WTC11 (cell line): ENCODE measurements at regions not wholly inside any gene's neighbourhood (a gene's known extent, or its start where the extent isn't known, plus 50 kb on each side); places are given as distances from the start of the nearest gene placed in this dataset.

Experiments
- CTCF ChIP-seq: fragments of 200-600 bp; IDR thresholded peaks from 2 replicates; pipeline ENCODE4 v1.8.0; 2022; ENCODE audit warnings: antibody characterized with exemption
- FOXP4 ChIP-seq: sonication (generic); formaldehyde crosslinking; IDR thresholded peaks from 2 replicates; pipeline ENCODE4 v1.8.0; 2022; ENCODE audit warnings: mild to moderate bottlenecking, missing genetic modification reagents
- GTF2I ChIP-seq: fragments of 250-450 bp; sonication (Bioruptor Pico); conservative IDR thresholded peaks from 2 replicates; pipeline ENCODE4 v1.4.0; 2021; ENCODE audit warnings: mild to moderate bottlenecking
- MAX ChIP-seq: sonication (generic); formaldehyde crosslinking; IDR thresholded peaks from 2 replicates; pipeline ENCODE4 v1.8.0; 2022; ENCODE audit warnings: mild to moderate bottlenecking, missing genetic modification reagents
- NR1H2 ChIP-seq: sonication (generic); formaldehyde crosslinking; IDR thresholded peaks from 2 replicates; pipeline ENCODE4 v1.9.0; 2021; ENCODE audit warnings: mild to moderate bottlenecking, moderate library complexity, missing genetic modification reagents
- SMAD3 ChIP-seq: sonication (generic); formaldehyde crosslinking; IDR thresholded peaks from 2 replicates; pipeline ENCODE4 v1.8.0; 2022; ENCODE audit warnings: missing genetic modification reagents, mild to moderate bottlenecking, borderline replicate concordance
- TP53 ChIP-seq: sonication (generic); formaldehyde crosslinking; IDR thresholded peaks from 2 replicates; pipeline ENCODE4 v1.8.1; 2023; ENCODE audit warnings: mild to moderate bottlenecking, missing genetic modification reagents
- ZNF232 ChIP-seq: sonication (generic); formaldehyde crosslinking; IDR thresholded peaks from 2 replicates; pipeline ENCODE4 v1.8.0; 2022; ENCODE audit warnings: mild to moderate bottlenecking, missing genetic modification reagents
- ZNF532 ChIP-seq: fragments of 250-450 bp; sonication (Bioruptor Pico); IDR thresholded peaks from 2 replicates; pipeline ENCODE4 v1.9.0; 2021; ENCODE audit warnings: mild to moderate bottlenecking, borderline replicate concordance

- TF ChIP-seq CTCF: no peak
- TF ChIP-seq ZNF532 (CRISPR knock-in tag): no peak
- TF ChIP-seq GTF2I (CRISPR knock-in tag): no peak
- no peak for TF ChIP-seq FOXP4
- TF ChIP-seq SMAD3: no peak
- no peak for TF ChIP-seq TP53 (CRISPR knock-in tag)
- no peak for TF ChIP-seq MAX
- TF ChIP-seq NR1H2 (CRISPR knock-in tag): no peak
- no peak for TF ChIP-seq ZNF232 (CRISPR knock-in tag)
Measured at GRCh38 chr5:154609251-154609650, 131.2 kb upstream of the HAND1 start.
